HG03439 (cell line): ENCODE measurements at regions not wholly inside any gene's neighbourhood (a gene's known extent, or its start where the extent isn't known, plus 50 kb on each side); places are given as distances from the start of the nearest gene placed in this dataset.

Experiments used
- ATAC-seq: cut with Tn5 transposase; IDR thresholded peaks from one replicate; pipeline ENCODE4 v1.9.1; 2021; ENCODE audit warnings: mild to moderate bottlenecking, moderate library complexity; ENCODE audit not compliant: unreplicated experiment

DNA sequence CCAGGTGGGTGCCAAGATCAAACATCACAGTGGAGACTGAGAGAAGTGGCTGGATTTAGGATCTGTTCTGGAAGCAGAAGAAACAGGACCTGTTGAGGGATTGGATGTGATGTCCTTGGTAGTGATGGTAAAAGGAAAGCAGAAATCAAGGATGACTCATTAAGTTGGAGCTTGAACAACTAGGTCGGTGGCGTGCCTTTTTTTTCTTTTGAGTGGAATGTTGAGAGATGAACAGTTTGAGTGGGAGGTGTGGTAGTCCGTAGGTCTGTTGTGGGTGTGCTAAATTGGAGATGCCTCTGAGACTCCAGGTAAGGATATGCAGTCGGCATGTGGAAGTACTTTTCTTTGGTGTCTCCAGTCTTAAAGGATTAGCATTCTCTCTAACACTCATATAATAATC is 92.1 kb upstream of the IL12B start:
- no peak for ATAC-seq

GRCh38 chr5:159422910-159423309 is 92.6 kb upstream of the IL12B start:
- no peak for ATAC-seq

DNA sequence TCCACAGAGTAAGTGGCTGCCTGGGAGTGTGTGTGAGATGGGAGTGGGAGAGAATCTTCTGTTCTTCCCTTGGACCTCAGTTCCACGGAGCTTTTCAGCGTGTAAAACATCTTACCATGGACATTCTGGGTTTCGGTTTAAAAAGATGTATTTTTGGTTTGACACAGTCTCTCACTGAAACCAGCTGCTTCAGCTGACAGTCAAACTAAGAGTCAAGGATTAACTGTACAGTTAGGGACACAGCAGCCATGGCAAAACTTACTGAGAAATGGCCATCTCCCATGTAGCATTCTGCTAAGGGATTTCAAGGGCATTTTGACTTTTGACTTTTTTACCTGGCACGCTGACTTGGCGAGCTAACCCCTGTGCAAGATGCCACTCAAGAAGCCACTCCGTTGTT is 93.8 kb upstream of the IL12B start:
- ATAC-seq, result no peak

- no peak for ATAC-seq
These were observed 96.4 kb upstream of the IL12B start for GRCh38 chr5:159426694-159427093.

- ATAC-seq, result peak; percentile 75
These were observed 97.1 kb upstream of the IL12B start for GRCh38 chr5:159427180-159428012.

GRCh38 chr5:159430361-159431012 is 100.2 kb upstream of the IL12B start:
- no peak for ATAC-seq

DNA sequence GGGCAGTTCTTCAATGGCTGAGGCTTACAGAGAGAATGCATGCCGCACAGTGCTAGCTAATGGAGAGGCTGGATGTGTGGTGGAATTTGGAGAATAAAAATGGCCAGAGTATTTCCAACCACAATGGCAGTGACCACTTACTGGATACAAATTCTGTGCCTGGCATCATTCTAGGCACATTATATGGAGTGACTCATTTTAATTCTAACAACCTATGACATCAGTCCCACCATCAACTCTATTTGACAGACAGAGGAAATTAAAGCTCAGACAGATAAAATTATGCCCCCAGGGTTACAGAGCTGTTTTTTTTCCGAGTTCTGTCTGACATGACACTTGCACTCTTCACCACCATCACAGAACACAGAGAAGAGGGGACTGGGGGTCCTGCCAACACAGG is 105.6 kb upstream of the IL12B start:
- no peak for ATAC-seq

- ATAC-seq, result no peak
These were observed 107.8 kb upstream of the IL12B start for GRCh38 chr5:159438092-159438491.

- ATAC-seq, result no peak
These were observed 108.7 kb upstream of the IL12B start for GRCh38 chr5:159439002-159439401.

GRCh38 chr5:159440235-159440634 is 109.9 kb upstream of the IL12B start:
- ATAC-seq, result peak; percentile 64

GRCh38 chr5:159440968-159441367 is 110.7 kb upstream of the IL12B start:
- no peak for ATAC-seq

DNA sequence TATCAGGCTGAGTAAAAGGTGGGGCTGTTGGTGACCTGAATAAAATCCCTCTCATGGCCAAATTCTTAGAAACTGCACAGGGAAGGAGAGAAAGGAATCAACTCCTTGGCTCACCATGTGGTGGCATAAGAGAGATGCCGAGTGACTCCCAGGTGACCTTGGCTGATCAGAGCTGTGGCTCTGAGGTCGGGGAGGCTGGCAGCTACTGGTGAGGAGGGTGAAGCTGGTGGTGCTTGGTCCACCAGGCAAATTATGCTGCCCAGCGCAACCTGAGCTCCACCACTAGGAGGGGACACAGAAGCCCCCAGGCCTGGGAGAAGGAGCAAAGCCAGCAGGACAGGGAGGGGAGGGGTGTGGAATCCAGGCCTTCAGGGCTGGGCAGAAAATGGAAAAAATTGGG is 111.2 kb upstream of the IL12B start:
- no peak for ATAC-seq

GRCh38 chr5:159442206-159442850 is 112.0 kb upstream of the IL12B start:
- no peak for ATAC-seq

- ATAC-seq, result no peak
These were observed 114.3 kb upstream of the IL12B start for GRCh38 chr5:159444441-159445082.

DNA sequence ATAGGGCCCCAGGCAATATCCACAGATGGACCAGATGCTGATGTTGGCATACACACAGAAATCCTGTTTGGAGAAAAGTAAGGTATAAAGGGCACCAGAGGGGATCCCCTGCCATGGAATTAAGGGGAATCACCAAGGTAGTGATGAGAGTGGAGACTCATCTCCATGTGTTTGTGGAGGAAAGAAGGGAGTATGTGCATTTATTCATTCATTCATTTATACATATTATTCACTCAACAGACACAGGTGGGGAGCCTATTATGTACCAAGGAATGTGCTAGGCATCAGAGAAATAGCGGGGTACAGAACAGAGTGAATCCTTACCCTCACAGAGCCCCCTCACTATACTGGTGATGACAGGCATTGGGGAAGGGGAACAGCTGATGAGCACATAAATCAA is 116.8 kb upstream of the IL12B start:
- ATAC-seq, result no peak

DNA sequence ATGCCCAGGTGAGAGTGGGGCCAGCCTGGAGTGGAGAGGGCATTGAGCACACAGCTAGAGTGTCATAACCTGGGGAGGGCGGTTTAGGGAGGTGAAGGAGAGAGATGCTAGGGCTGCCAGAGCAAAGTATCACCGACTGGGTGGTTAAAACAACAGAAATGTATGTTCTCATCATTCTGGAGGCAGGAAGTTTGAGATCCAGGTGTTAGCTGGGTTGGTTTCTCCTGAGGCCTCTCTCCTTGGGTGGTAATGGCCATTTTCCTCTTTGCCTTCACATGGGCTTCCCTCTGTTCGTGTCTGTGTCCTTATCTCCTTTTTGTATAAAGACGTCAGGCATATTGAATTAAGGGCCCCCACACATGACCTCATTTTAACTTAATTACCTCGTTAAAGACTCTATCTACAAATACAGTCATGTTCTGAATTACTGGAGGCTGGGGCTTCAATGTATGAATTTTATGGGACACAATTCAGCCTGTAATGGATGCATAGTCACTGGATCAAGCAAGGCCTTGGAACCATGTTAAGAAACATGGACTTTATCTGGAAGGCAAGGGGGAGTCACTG is 118.6 kb upstream of the IL12B start:
- no peak for ATAC-seq

- no peak for ATAC-seq
These were observed 119.6 kb upstream of the IL12B start for GRCh38 chr5:159449925-159450324.

DNA sequence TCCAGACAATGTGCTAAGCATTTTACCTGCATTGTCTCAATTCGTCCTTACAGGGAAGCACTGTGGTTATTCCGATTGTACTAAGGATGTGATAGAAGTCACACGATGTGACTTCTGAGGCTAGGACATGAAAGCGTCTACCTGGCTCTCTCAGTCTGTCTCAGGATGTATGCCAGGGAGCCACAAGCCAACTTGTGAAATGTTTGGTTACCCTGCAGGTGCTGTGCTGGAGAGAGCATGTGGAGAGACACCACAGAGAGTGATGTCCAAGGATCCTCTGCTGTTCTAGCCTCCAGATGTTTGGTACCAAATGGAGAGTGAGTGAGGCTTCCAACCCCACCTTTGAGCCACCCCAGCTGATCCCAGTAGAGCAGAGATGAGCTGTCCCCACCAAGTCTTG is 120.1 kb upstream of the IL12B start:
- no peak for ATAC-seq

DNA sequence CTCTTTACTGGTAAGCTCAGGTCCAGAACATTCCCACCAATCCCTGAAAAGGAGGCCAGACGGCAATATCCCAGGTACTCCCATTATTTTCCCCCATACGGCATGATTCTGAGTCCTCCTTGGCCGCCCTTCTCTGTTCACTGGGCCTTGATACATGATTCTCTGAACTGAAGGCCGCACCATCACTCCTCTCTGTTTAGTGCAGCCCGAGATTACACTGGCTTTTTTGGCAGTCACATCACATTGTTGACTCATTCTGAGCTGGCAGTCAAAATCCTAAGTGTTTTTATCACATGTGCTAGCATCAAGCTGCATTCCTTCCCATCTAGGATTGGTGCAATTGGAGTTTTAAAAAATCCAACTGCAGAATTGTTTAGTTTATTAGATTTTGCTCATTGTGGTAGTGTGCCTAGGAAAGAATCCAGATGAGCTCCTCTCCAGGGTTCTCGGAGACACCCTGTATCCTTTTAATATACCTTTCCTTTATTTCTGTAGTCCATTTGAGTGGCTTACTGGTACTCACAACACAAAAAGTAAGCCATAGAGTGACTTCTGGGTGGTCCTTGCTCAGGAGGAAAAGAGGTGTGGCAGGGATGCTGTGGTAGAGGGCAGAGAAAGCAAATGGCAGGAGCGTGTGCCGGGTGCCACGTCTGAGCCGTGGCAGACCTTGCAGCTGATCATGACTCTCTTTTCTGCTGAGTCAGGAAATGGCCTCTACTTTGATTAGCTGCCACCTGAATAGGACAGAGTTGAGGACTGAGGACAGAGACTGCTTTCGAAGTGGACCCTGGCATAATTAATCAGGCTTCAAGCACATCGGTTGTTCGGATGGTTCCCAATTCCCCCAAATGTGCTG is 121.1 kb upstream of the IL12B start:
- no peak for ATAC-seq

DNA sequence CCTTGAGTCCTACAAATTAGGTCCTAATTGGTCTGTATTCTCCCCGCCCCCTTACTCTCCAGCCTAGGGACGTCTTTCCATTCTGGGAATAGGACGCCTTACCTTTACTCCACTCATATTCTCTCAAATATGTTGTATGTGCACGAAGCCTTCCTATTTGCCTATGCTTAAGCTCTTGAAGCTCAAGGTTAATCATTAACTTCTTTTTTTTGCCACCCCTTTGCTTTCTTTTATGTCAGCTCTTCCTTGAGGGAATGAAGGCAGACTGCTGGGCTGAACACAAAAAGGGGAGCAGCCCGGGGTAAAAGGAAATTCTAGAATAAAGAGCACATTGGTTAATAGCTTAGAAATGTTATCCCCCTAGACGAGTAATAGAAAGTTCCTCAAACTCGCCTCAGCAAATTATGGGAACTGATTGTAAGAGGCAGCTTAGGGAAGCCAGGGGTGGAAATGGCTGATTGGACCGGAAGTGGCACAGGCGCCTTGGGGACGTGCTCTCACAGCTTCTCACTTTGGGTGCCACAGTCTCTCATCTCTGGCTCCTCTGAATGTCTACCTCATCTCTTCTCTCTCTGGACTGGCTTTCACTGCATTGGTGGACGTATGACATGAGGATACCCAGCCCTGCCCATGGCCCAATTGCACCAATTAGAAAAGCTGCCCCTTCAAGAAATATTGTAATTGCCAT is 122.3 kb upstream of the IL12B start:
- ATAC-seq, result no peak
